ENCODE measurements at regions not wholly inside any gene's neighbourhood (a gene's known extent, or its start where the extent isn't known, plus 50 kb on each side); places are given as distances from the start of the nearest gene placed in this dataset.

GRCh38 chr16:7101054-7101453 is 231.6 kb upstream of the RBFOX1 start:
- no peak for DNase-seq (ENCODE audit: low read depth in 1 of 2, low spot score in 1 of 2)

- DNase-seq (ENCODE audit: low read depth in 1 of 2, low spot score in 1 of 2): no peak
Measured at GRCh38 chr16:7097518-7097917, 235.1 kb upstream of the RBFOX1 start.

GRCh38 chr16:7093511-7093910 is 239.1 kb upstream of the RBFOX1 start:
- no peak for DNase-seq (ENCODE audit: low read depth in 1 of 2, low spot score in 1 of 2)

GRCh38 chr16:7090628-7091115 is 242.0 kb upstream of the RBFOX1 start:
- no peak for DNase-seq (ENCODE audit: low read depth in 1 of 2, low spot score in 1 of 2)

GRCh38 chr16:7089751-7090150 is 242.9 kb upstream of the RBFOX1 start:
- DNase-seq (ENCODE audit: low read depth in 1 of 2, low spot score in 1 of 2): no peak

GRCh38 chr16:7088711-7089110 is 243.9 kb upstream of the RBFOX1 start:
- no peak for DNase-seq (ENCODE audit: low read depth in 1 of 2, low spot score in 1 of 2)

- DNase-seq (ENCODE audit: low read depth in 1 of 2, low spot score in 1 of 2): no peak
Measured at GRCh38 chr16:7086822-7087616, 245.6 kb upstream of the RBFOX1 start.

GRCh38 chr16:7085776-7086175 is 246.9 kb upstream of the RBFOX1 start:
- no peak for DNase-seq (ENCODE audit: low read depth in 1 of 2, low spot score in 1 of 2)

- no peak for DNase-seq (ENCODE audit: low read depth in 1 of 2, low spot score in 1 of 2)
Measured at GRCh38 chr16:7083096-7083495, 249.5 kb upstream of the RBFOX1 start.

GRCh38 chr16:7077636-7078035 is 255.0 kb upstream of the RBFOX1 start:
- no peak for DNase-seq (ENCODE audit: low read depth in 1 of 2, low spot score in 1 of 2)

- DNase-seq (ENCODE audit: low read depth in 1 of 2, low spot score in 1 of 2): no peak
Measured at GRCh38 chr16:7074715-7075114, 257.9 kb upstream of the RBFOX1 start.

- no peak for DNase-seq (ENCODE audit: low read depth in 1 of 2, low spot score in 1 of 2)
Measured at GRCh38 chr16:7057458-7057857, 275.2 kb upstream of the RBFOX1 start.

- no peak for DNase-seq (ENCODE audit: low read depth in 1 of 2, low spot score in 1 of 2)
Measured at GRCh38 chr16:7055443-7055842, 277.2 kb upstream of the RBFOX1 start.

GRCh38 chr16:7051591-7052349 is 280.9 kb upstream of the RBFOX1 start:
- no peak for DNase-seq (ENCODE audit: low read depth in 1 of 2, low spot score in 1 of 2)

GRCh38 chr16:7044331-7044730 is 288.3 kb upstream of the RBFOX1 start:
- DNase-seq (ENCODE audit: low read depth in 1 of 2, low spot score in 1 of 2): no peak

- DNase-seq (ENCODE audit: low read depth in 1 of 2, low spot score in 1 of 2): no peak
Measured at GRCh38 chr16:7038475-7038874, 294.2 kb upstream of the RBFOX1 start.

GRCh38 chr16:7037495-7037894 is 295.1 kb upstream of the RBFOX1 start:
- no peak for DNase-seq (ENCODE audit: low read depth in 1 of 2, low spot score in 1 of 2)

GRCh38 chr16:7031031-7031430 is 301.6 kb upstream of the RBFOX1 start:
- DNase-seq (ENCODE audit: low read depth in 1 of 2, low spot score in 1 of 2): no peak

- DNase-seq (ENCODE audit: low read depth in 1 of 2, low spot score in 1 of 2): no peak
Measured at GRCh38 chr16:7027401-7027800, 305.2 kb upstream of the RBFOX1 start.

- no peak for DNase-seq (ENCODE audit: low read depth in 1 of 2, low spot score in 1 of 2)
Measured at GRCh38 chr16:7026639-7027038, 306.0 kb upstream of the RBFOX1 start.

- DNase-seq (ENCODE audit: low read depth in 1 of 2, low spot score in 1 of 2): no peak
Measured at GRCh38 chr16:7025616-7026190, 306.9 kb upstream of the RBFOX1 start.

- DNase-seq (ENCODE audit: low read depth in 1 of 2, low spot score in 1 of 2): no peak
Measured at GRCh38 chr16:7021653-7022275, 310.9 kb upstream of the RBFOX1 start.

Measured in activated CD4-positive, alpha-beta T cell treated with anti-CD3 and anti-CD28 coated beads, Interleukin-2, amount 50 U/mL, for 24 hours (primary cell).